Left renal cortex interstitium (tissue), 4 donors: ENCODE measurements at regions not wholly inside any gene's neighbourhood (a gene's known extent, or its start where the extent isn't known, plus 50 kb on each side); places are given as distances from the start of the nearest gene placed in this dataset.
"Not testable (repeated sequence)": the region's sequence is repeated elsewhere in the genome, so short reads cannot be mapped to it uniquely, and the experiment has no call there.

Experiments used
- DNase-seq, 4 donors: peaks; one replicate each; pipeline ENCODE4 v3.0.0-alpha.2; 2013; ENCODE audit warnings: low read depth in 4 of 4, low spot score in 2 of 4, missing footprints in 1 of 4

DNA sequence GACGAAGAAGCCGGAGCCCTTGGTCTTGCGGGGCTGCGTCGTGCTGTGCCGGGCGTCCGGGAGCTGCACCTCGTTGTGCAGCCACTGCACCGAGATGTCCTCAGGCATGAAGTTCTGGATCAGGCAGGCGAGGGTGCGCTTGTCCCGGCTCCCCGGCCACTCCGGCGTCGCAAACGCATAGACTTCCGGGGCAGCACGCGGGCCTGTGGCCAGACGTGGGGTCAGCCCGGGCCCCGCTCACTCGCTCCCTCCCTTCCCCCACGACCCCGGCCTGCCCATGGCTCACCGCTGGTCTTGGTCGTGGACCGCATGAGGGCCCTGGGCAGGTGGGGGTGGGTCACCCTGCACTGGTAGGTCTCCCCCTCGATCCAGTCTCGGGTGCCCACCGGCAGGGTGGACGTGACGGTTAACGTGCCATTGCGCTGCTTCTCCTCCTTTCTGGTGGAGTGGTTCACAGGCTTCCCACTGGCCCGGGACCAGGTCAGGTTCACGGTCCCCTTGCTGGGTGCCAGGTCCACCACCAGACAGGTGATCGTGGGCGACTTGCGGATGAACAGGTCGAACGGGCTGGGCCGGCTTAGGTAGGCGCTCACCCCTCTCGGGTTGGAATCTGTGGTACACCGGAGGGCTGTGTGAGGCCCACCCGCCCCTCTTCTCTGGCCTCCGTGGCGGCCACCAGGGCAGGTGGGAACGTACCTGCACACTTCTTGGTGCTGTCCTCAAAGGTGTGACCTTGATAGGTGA is 74.0 kb downstream of the TMEM121 start:
- DNase-seq = not testable (repeated sequence)

- no peak for DNase-seq
Observed at GRCh38 chr14:105600939-105601359, 74.6 kb downstream of the TMEM121 start.

DNA sequence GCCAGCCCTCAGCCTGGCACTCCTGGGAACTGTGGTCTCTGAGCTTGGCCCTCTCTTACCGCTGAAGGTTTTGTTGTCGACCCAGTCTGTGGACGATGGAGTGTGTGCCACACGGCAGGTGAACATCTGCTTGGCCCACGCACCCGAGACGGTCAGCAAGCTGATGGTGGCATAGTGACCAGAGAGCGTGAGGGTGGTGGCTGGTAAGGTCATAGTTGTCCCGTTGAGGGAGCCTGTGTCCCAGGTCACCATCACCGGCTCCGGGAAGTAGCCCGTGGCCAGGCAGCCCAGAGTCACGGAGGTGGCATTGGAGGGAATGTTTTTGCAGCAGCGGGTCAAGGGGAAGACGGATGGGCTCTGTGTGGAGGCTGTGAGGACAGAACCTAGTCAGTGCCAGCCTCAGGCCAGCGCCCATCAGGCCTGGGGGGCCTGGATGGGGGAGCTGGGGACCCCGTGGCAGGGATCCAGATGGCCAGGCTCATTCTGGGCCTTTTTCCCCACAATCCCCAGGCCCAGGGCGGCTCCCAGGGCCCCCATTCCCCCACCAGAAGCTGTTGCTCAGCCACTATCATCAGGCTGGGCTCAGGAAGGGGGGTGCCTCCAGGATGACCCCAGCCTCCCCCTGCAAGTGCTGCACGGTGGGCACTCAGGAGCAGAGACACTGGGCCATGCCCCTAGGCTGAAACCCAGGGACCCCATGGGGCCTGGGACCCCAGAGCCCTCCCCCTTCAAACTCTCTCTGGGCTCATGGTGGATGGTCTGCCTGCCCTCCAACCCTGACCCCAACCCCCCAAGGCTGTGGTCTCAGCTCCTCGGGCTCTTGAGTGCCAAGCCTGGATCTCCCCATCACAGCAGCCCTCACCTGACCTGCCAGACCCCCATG is 75.2 kb downstream of the TMEM121 start:
- DNase-seq = no peak

DNA sequence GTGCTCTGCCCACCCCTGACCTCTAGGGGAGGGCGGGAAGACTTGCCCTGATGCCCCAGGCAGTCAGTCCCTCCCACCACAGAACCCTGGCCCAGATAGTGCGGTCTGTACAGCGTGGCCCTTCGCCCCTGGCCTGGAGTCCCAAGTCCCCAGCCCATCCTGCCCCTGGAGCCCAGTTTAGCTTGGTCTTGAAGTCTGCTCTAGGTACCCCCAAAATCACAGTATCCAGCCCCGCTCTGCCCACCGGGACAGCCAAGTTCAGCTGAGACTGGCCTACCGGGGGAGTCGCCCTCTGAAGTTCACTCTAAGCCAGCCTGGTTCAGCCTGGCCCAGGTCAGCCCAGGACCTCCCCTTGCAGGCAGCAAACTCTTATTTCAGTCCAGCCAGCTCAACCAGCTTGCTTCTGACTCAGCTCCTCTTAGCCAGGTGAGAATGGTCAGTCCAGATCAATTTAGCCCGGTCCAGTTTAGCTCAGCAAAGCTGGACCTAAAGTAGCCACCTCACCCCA is 75.9 kb downstream of the TMEM121 start:
- DNase-seq = no peak

GRCh38 chr14:105602799-105603793 is 76.7 kb downstream of the TMEM121 start:
- DNase-seq = no peak

DNA sequence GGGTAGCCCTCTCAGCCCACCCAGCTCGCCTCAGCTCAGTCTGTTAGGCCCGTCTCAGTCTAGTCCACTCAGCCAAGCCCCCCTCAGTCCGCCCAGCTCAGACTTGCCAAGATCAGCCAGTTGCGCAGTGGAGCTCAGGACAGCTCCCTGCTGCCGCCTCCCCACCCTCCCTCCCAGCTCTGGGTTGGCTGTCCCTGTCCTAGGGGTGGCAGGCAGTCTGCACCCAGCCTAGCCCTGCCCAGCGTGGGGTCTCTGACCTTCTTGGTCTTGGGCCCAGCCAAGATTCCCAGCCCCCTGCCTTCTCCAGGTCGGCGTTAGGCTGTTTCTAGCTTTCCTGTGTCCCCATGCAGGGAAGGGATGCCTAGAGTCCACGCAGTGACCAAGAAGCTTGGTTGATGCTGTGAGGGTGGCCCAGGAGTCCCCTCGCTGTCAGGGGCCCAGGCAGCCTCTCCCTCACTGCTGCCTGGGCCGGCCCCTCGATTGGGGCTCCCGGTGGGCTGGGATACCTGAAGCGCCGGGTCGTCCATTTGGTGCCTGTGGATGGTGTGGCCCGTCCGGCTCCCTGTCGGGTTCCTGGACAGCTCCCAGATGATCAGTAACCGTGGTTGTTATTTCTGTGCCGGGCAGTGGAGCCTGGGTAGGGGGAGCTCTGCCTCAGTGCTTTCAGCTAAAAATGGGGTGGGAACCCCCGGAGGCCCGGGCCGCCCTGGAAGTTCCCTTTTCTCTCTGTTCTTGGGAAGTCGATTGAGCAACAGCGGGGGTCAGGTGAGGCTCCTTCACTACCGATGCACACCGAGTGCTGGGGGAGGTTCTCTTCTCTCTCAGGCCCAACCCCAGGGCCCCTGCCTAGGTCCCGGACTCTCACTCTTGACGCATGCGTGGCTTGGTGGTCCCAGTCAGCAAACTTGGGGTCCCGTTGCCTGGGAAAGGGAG is 78.4 kb downstream of the TMEM121 start:
- DNase-seq = not testable (repeated sequence)

DNA sequence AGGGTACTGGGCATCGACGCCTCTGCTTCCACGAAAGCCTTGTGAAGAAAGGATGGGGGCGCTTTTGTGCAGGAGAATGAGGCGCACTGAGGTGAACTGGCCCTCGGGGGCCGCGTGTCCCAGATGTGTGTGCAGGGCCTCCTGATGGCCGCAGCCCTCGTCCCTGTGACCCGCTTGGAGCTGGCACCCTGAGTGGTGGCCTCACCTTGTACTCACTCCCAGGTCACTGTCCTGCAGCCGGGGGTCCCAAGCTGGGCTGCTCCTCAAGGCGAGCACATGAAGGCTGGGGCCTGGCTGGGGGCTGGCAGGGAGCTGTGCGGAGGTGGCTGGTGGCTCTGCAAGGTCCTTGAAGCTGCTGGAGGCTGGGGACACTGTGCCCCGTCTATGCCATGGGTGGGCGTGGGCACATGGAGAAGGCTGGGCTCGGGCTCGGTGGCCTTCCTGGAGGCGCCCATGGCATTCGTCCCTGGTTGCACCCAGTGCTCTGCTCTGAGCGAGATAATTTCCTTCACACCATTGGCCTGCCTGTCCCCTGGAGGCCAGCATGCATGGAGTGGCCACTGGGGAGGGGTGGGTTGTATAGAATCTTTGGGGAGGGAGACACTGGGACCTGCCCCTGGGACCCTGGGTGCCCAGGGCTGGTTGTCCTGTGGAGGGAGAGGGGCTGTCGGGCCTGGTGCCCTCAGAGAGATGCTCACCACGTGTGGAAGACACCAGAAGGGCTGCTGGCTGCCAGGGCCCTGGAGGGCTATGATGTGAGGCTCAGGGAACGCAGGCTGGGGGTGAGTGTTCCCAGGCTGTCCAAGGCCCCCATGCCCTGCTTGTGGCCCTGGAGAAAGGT is 79.3 kb downstream of the TMEM121 start:
- no peak for DNase-seq

DNA sequence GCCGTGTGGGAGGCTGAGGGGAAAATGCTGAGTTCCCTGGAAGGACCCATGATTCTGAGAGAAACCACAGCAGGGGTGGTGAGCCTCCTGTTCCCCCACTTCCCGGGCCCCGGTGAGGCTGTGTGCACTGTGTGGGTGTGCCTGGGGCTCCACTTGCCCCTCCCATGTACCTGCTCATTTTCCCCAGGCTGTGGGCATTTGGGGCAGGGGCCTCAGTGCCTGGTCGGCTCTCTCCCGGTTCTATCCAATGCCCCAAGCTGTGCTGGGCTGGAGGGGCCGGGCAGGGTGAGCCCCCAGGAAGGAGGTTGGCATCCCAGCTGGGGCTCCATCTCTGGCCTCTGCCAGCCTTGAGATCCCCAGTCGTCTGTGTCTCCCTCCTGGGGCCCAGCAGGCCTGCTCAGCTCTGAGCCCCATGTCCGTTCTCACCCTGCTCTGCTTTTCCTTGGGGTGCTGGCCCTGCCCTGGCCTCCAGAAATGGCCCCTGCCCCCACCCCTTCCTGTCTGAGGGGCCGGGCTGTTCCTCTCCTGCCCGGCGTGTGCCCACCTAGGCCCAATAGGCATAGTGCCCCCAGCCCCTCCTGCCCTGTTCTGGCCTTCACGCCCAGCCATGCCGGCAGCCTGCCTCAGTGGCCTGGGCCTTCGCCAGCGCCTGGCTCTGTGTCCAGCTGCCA is 80.1 kb downstream of the TMEM121 start:
- DNase-seq = not testable (repeated sequence)

DNA sequence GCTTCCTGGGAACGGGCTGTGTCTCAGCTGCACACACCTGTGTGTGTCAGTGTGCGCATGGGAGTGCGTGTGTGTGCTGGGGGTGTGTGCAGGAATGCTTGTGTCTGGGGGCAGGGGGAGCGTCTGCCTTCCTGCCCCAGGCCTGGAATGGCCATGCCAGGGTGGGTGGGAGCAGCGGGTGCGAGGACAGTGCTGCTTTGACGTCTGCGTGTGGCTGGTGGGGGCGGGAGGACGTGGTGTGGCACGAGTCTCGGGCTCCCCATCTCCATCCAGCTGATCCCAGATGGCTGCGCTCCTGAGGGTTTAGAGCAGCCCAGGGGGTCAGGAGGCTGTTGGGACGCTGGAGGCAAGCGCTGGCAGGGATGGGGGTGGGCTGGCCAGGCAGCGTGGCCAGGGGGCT is 80.6 kb downstream of the TMEM121 start:
- DNase-seq = not testable (repeated sequence)

DNA sequence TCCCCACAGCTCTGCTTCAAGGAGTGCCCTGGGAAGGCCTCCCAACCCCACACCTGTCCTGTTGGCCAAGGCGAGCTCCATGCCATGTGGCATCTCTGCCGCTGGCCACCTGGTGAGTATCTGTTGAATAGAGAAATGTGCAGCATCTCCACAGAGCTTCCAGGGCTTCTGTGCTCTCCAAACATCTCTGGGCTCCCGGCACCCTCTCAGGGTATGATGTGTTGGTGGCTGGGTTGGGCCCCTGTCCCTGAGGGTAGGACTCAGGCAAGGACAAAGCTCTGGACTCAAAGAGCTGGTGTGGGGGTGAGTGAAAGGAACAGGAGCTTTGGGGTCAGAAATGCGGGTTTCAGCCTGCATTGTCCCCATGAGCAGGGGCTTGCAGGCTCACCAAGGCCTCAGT is 88.6 kb downstream of the TMEM121 start:
- not testable (repeated sequence) for DNase-seq

DNA sequence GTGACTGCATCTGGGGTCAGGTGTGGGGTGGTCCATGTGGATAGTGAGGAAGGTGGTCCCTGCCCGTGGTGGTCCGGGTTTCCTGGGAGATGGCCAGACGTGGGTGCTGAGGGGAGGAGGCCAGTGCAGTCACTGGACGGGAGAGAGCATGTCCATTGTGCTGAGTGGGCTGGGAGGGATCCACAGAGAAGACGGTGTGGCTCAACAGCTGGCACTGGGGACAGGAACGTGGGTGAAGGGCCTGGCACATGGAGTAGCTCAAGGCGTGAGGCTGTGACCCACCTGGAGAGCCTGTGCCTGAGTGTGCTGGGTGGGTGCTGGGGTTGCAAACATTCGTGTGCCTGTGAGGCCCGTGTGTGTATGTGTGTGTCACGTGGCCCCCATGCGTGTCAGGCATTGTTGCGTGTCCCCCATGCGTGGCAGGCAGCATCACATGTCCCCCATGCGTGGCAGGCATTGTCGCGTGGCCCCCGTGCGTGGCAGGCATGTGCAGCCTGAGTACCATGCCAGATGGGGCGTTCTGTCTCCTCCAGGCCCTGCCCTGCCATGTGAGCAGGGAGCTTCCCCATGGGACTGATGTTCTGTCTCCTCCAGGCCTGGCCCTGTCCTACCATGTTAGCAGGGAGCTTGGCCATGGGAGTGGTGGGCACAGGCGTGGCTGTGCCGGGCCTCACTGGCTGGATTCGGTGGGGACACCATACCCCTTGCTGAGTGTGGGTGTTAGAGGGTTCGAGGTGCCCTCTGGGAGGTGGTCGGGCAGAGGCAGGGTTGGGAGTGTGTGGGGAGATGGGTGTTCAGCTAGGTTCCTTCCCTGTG is 89.8 kb downstream of the TMEM121 start:
- not testable (repeated sequence) for DNase-seq

GRCh38 chr14:105616802-105617192 is 90.4 kb downstream of the TMEM121 start:
- no peak for DNase-seq

GRCh38 chr14:105617201-105617777 is 90.9 kb downstream of the TMEM121 start:
- DNase-seq = no peak

DNA sequence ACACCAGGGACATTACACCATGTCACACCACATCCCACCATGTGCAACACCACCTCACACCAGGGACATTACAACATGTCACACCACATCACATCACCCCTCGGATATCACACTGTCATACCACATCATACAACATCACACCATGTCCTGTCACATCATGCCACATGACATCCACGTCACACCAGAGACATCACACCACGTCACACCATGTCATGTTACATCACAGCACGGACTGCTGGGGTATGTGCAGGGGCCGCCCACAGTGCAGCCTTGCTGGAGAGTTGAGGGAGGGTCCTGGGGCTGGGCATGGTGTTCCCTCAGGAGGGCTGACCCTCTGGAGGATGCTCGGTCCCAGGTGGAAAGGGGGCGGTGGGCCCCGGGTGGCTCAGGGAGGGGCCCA is 91.4 kb downstream of the TMEM121 start:
- DNase-seq = not testable (repeated sequence)

DNA sequence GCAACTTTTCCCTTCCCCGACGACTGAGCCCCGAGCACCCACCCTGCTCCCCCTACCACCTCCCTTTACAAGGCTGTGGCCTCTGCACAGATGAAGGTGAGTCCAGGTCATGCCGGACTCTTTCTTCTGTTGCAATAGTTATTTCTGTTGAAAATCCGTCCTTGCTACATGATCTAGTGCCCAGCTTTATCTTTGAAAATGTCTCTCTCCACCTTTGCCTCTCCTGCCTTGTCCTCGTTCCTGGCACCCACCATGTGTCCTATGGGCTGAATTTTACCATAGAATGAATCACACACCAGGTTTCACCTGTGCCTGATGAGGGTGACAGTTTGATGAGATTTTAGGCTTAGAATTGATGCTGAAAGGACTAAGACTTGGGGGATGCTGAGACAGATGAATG is 92.9 kb downstream of the TMEM121 start:
- not testable (repeated sequence) for DNase-seq

- DNase-seq = not testable (repeated sequence)
Observed at GRCh38 chr14:105620178-105620864, 93.9 kb downstream of the TMEM121 start.
